ENCODE measurements at regions not wholly inside any gene's neighbourhood (a gene's known extent, or its start where the extent isn't known, plus 50 kb on each side); places are given as distances from the start of the nearest gene placed in this dataset.

DNA sequence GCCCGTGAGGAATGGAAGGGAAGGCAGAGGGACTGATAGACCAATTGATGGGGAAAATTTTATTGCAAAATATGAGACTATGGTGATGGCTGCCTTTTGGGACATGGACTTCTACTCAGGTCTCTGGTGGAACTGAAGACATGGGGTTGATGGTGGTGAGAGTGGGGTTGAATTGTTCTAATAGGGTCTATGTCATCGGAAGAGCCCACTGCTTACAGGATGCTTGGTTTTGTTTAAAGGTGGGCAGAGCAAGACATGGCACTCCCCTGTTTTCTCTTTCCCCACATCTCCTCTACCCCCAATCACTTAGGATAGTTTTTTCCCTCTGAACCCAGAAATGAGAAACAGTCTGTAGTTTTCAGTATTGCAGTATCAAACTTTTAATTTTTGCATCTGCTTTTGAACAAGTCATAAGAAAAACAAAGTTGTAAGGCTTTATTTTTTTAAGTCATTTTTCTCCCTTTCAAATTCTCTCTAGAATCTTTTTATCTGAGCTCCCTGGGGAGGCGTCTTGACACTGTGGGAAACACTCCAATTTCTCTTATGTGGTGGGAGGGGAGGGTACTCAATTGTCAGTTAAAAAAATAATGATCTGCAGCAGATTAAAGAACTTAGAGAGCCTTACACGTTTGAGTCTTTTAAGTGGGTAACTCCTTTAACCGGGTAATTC, 276.2 kb upstream of the TBC1D5 start:
- no peak for TF ChIP-seq CTCF (conservative IDR thresholded peaks at IDR 0.05)
- Mint-ChIP-seq H3K27me3 (peaks cover 3% of the 10 kb centered on the region), H3K4me3 (no peak overlapping the region), H3K4me1 (ENCODE audit: unreplicated experiment) (peaks cover 14% of the 10 kb centered on the region), H3K27ac (no peak overlapping the region), H3K9me3 (no peaks in the 10 kb centered on the region), H3K36me3 (peaks cover under 1% of the 10 kb centered on the region)
- no peak for DNase-seq (ENCODE audit: extremely low spot score, unreplicated experiment)

- Mint-ChIP-seq H3K4me1 (ENCODE audit: unreplicated experiment) (peaks cover 14% of the 10 kb centered on the region), H3K36me3 (peaks cover 5% of the 10 kb centered on the region), H3K4me3 (no peak overlapping the region), H3K27ac (no peak overlapping the region), H3K27me3 (peaks cover 3% of the 10 kb centered on the region), H3K9me3 (no peaks in the 10 kb centered on the region)
- no peak for TF ChIP-seq CTCF (conservative IDR thresholded peaks at IDR 0.05)
- DNase-seq (ENCODE audit: extremely low spot score, unreplicated experiment): no peak
These were observed 273.9 kb upstream of the TBC1D5 start for GRCh38 chr3:18016366-18016765.

GRCh38 chr3:18012933-18013332, 270.5 kb upstream of the TBC1D5 start:
- no peak for TF ChIP-seq CTCF (conservative IDR thresholded peaks at IDR 0.05)
- peaks cover 3% of the 10 kb centered on the region for H3K4me1 Mint-ChIP-seq (ENCODE audit: unreplicated experiment)
- H3K36me3 Mint-ChIP-seq: peaks cover 5% of the 10 kb centered on the region
- no peak overlapping the region for H3K4me3 Mint-ChIP-seq
- no peaks in the 10 kb centered on the region for H3K9me3 Mint-ChIP-seq
- H3K27ac Mint-ChIP-seq: no peak overlapping the region
- peaks cover 3% of the 10 kb centered on the region for H3K27me3 Mint-ChIP-seq
- DNase-seq (ENCODE audit: extremely low spot score, unreplicated experiment): no peak

DNA sequence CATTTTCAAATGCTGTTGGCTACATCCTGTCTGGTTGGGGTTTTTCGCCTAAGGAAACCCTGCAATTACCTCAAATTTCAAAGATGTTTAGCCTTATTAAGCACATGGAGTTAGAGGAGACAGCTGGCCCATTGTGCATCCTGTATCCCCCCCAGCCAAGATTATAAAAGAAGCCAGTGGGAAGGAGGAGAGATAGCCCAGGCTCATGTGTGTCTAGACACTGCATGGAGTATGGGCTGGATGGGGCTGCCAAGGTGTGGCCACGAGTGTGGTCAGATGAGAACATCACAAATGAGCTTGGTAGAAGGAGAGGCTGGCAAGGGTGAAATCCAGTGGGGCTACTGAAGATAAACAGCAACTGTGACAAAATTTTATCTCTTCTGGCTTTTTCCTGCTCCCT, 270.0 kb upstream of the TBC1D5 start:
- Mint-ChIP-seq H3K4me3 (no peak overlapping the region), H3K27me3 (peaks cover 2% of the 10 kb centered on the region), H3K4me1 (ENCODE audit: unreplicated experiment) (peaks cover 5% of the 10 kb centered on the region), H3K9me3 (no peaks in the 10 kb centered on the region), H3K27ac (no peak overlapping the region), H3K36me3 (peaks cover 5% of the 10 kb centered on the region)
- no peak for DNase-seq (ENCODE audit: extremely low spot score, unreplicated experiment)
- TF ChIP-seq CTCF (conservative IDR thresholded peaks at IDR 0.05): no peak

- Mint-ChIP-seq H3K4me3 (no peak overlapping the region), H3K9me3 (no peaks in the 10 kb centered on the region), H3K4me1 (ENCODE audit: unreplicated experiment) (peaks cover 5% of the 10 kb centered on the region), H3K27ac (no peak overlapping the region), H3K27me3 (no peaks in the 10 kb centered on the region), H3K36me3 (peaks cover 5% of the 10 kb centered on the region)
- no peak for TF ChIP-seq CTCF (conservative IDR thresholded peaks at IDR 0.05)
- no peak for DNase-seq (ENCODE audit: extremely low spot score, unreplicated experiment)
These were observed 269.0 kb upstream of the TBC1D5 start for GRCh38 chr3:18011387-18011786.

- H3K27ac Mint-ChIP-seq: no peak overlapping the region
- no peak for DNase-seq (ENCODE audit: extremely low spot score, unreplicated experiment)
- peaks cover 9% of the 10 kb centered on the region for H3K36me3 Mint-ChIP-seq
- peaks cover 5% of the 10 kb centered on the region for H3K4me1 Mint-ChIP-seq (ENCODE audit: unreplicated experiment)
- H3K4me3 Mint-ChIP-seq: no peak overlapping the region
- H3K27me3 Mint-ChIP-seq: no peaks in the 10 kb centered on the region
- no peaks in the 10 kb centered on the region for H3K9me3 Mint-ChIP-seq
- no peak for TF ChIP-seq CTCF (conservative IDR thresholded peaks at IDR 0.05)
These were observed 267.6 kb upstream of the TBC1D5 start for GRCh38 chr3:18010001-18010400.
